ENCODE measurements at regions not wholly inside any gene's neighbourhood (a gene's known extent, or its start where the extent isn't known, plus 50 kb on each side); places are given as distances from the start of the nearest gene placed in this dataset.

GRCh38 chr18:56065086-56065485 is 477.1 kb upstream of the TCF4 start:
- no peak overlapping the region for H2AFZ ChIP-seq (ENCODE audit: low read length)
- no peaks in the 10 kb centered on the region for H3K9me3 ChIP-seq (ENCODE audit: low read length)
- H3K36me3 ChIP-seq (ENCODE audit: insufficient read depth, low read length): no peaks in the 10 kb centered on the region
- H3K27me3 ChIP-seq (ENCODE audit: insufficient read depth, low read length): no peaks in the 10 kb centered on the region
- H3K4me1 ChIP-seq (ENCODE audit: insufficient read depth, low read length, severe bottlenecking): no peaks in the 10 kb centered on the region
- no peak overlapping the region for H3K4me3 ChIP-seq (ENCODE audit: low read depth, low read length, poor library complexity, severe bottlenecking)
- no peaks in the 10 kb centered on the region for H3K9me2 ChIP-seq (ENCODE audit: low read depth, low read length)
- H3K79me2 ChIP-seq (ENCODE audit: insufficient read depth, low read length): no peaks in the 10 kb centered on the region
- H3K9ac ChIP-seq (ENCODE audit: low read length): no peak overlapping the region
- H3K4me2 ChIP-seq (ENCODE audit: low read length): no peak overlapping the region
- H3F3A ChIP-seq (ENCODE audit: insufficient read depth, low read length): no peaks in the 10 kb centered on the region
- no peak overlapping the region for H3K27ac ChIP-seq (ENCODE audit: low read depth, low read length, poor library complexity, severe bottlenecking)
- TF ChIP-seq EZH2 (IDR thresholded peaks at IDR 0.05; ENCODE audit: borderline replicate concordance, low read length) (no peak), CTCF (IDR thresholded peaks at IDR 0.05; ENCODE audit: low read length) (no peak)
- no peaks in the 10 kb centered on the region for H4K20me1 ChIP-seq (ENCODE audit: insufficient read depth, low read length)

- Histone ChIP-seq H3K4me2 (ENCODE audit: low read length) (no peak overlapping the region), H3K27ac (ENCODE audit: low read depth, low read length, poor library complexity, severe bottlenecking) (no peak overlapping the region), H2AFZ (ENCODE audit: low read length) (no peak overlapping the region), H3F3A (ENCODE audit: insufficient read depth, low read length) (no peaks in the 10 kb centered on the region), H3K36me3 (ENCODE audit: insufficient read depth, low read length) (no peaks in the 10 kb centered on the region), H3K9me2 (ENCODE audit: low read depth, low read length) (no peaks in the 10 kb centered on the region), H3K79me2 (ENCODE audit: insufficient read depth, low read length) (no peaks in the 10 kb centered on the region), H3K4me1 (ENCODE audit: insufficient read depth, low read length, severe bottlenecking) (no peaks in the 10 kb centered on the region), H3K27me3 (ENCODE audit: insufficient read depth, low read length) (no peaks in the 10 kb centered on the region), H3K4me3 (ENCODE audit: low read depth, low read length, poor library complexity, severe bottlenecking) (no peak overlapping the region), H3K9ac (ENCODE audit: low read length) (no peak overlapping the region), H4K20me1 (ENCODE audit: insufficient read depth, low read length) (no peaks in the 10 kb centered on the region), H3K9me3 (ENCODE audit: low read length) (no peaks in the 10 kb centered on the region)
- no peak for TF ChIP-seq EZH2 (IDR thresholded peaks at IDR 0.05; ENCODE audit: borderline replicate concordance, low read length)
- no peak for TF ChIP-seq CTCF (IDR thresholded peaks at IDR 0.05; ENCODE audit: low read length)
These were observed 474.9 kb upstream of the TCF4 start for GRCh38 chr18:56062931-56063330.

GRCh38 chr18:56060967-56061541 is 473.1 kb upstream of the TCF4 start:
- Histone ChIP-seq H3K9ac (ENCODE audit: low read length) (no peak overlapping the region), H3K27me3 (ENCODE audit: insufficient read depth, low read length) (no peaks in the 10 kb centered on the region), H3K27ac (ENCODE audit: low read depth, low read length, poor library complexity, severe bottlenecking) (no peak overlapping the region), H3K79me2 (ENCODE audit: insufficient read depth, low read length) (no peaks in the 10 kb centered on the region), H3K4me2 (ENCODE audit: low read length) (no peak overlapping the region), H4K20me1 (ENCODE audit: insufficient read depth, low read length) (no peaks in the 10 kb centered on the region), H3K9me3 (ENCODE audit: low read length) (no peaks in the 10 kb centered on the region), H2AFZ (ENCODE audit: low read length) (no peak overlapping the region), H3K36me3 (ENCODE audit: insufficient read depth, low read length) (no peaks in the 10 kb centered on the region), H3F3A (ENCODE audit: insufficient read depth, low read length) (no peaks in the 10 kb centered on the region), H3K4me3 (ENCODE audit: low read depth, low read length, poor library complexity, severe bottlenecking) (no peak overlapping the region), H3K9me2 (ENCODE audit: low read depth, low read length) (no peaks in the 10 kb centered on the region), H3K4me1 (ENCODE audit: insufficient read depth, low read length, severe bottlenecking) (no peaks in the 10 kb centered on the region)
- TF ChIP-seq EZH2 (IDR thresholded peaks at IDR 0.05; ENCODE audit: borderline replicate concordance, low read length): no peak
- no peak for TF ChIP-seq CTCF (IDR thresholded peaks at IDR 0.05; ENCODE audit: low read length)

Measured in OCI-LY1 (cell line).